ENCODE measurements at regions not wholly inside any gene's neighbourhood (a gene's known extent, or its start where the extent isn't known, plus 50 kb on each side); places are given as distances from the start of the nearest gene placed in this dataset.

- H3K4me3 ChIP-seq (ENCODE audit: low read depth, low read length): no peak overlapping the region
- no peak overlapping the region for H3K14ac ChIP-seq (ENCODE audit: low read length)
- no peak overlapping the region for H3K4me2 ChIP-seq (ENCODE audit: low read length)
- H3K36me3 ChIP-seq (ENCODE audit: control insufficient read depth in 1 of 2, insufficient read depth in 2 of 2, low read length in 2 of 2): no peaks in the 10 kb centered on the region
- H3K27ac ChIP-seq (ENCODE audit: low read depth, low read length): no peak overlapping the region
- H3K18ac ChIP-seq (ENCODE audit: low read length): no peak overlapping the region
- H4K91ac ChIP-seq (ENCODE audit: low read depth, low read length): no peak overlapping the region
- no peak overlapping the region for H3K23ac ChIP-seq (ENCODE audit: low read length)
- no peak overlapping the region for H2BK120ac ChIP-seq (ENCODE audit: insufficient read depth, low read length, poor library complexity)
- H3K79me1 ChIP-seq (ENCODE audit: low read length): no peaks in the 10 kb centered on the region
- no peaks in the 10 kb centered on the region for H3K4me1 ChIP-seq (ENCODE audit: control insufficient read depth in 1 of 2, insufficient read depth in 2 of 2, low read length in 2 of 2)
- H2AFZ ChIP-seq (ENCODE audit: insufficient read depth, low read length, poor library complexity): no peak overlapping the region
- no peak overlapping the region for H2BK12ac ChIP-seq (ENCODE audit: low read length)
- H2AK5ac ChIP-seq (ENCODE audit: low read length): no peak overlapping the region
- no CpG with 5 or more reads among the region's 3 CpGs for WGBS (ENCODE audit: extremely low coverage, insufficient coverage, insufficient read length)
- H3K27me3 ChIP-seq (ENCODE audit: insufficient read depth, low read length): no peaks in the 10 kb centered on the region
- no peak overlapping the region for H3K9ac ChIP-seq (ENCODE audit: low read length)
- H3K9me3 ChIP-seq (ENCODE audit: insufficient read depth, low read depth, low read length): peaks cover 2% of the 10 kb centered on the region
- no peak overlapping the region for H4K12ac ChIP-seq (ENCODE audit: low read depth, low read length)
- H2BK5ac ChIP-seq (ENCODE audit: low read depth, low read length, poor library complexity): no peak overlapping the region
- H3K79me2 ChIP-seq (ENCODE audit: control insufficient read depth, insufficient read depth, low read length, poor library complexity): no peaks in the 10 kb centered on the region
- H3K4ac ChIP-seq (ENCODE audit: low read depth, low read length): no peak overlapping the region
- no peak overlapping the region for H4K8ac ChIP-seq (ENCODE audit: low read depth, low read length)
- DNase-seq: no peak
Observed at GRCh38 chr1:220952961-220953643, 73.9 kb downstream of the HLX start.

GRCh38 chr1:220954321-220955075 is 75.3 kb downstream of the HLX start:
- H3K9me3 ChIP-seq (ENCODE audit: insufficient read depth, low read depth, low read length): peaks cover 2% of the 10 kb centered on the region
- H3K14ac ChIP-seq (ENCODE audit: low read length): no peak overlapping the region
- H3K4ac ChIP-seq (ENCODE audit: low read depth, low read length): no peak overlapping the region
- no peak overlapping the region for H2BK12ac ChIP-seq (ENCODE audit: low read length)
- no peak overlapping the region for H3K23ac ChIP-seq (ENCODE audit: low read length)
- no peak overlapping the region for H4K8ac ChIP-seq (ENCODE audit: low read depth, low read length)
- H2BK120ac ChIP-seq (ENCODE audit: insufficient read depth, low read length, poor library complexity): no peak overlapping the region
- no peak overlapping the region for H3K9ac ChIP-seq (ENCODE audit: low read length)
- DNase-seq: no peak
- H3K79me1 ChIP-seq (ENCODE audit: low read length): no peaks in the 10 kb centered on the region
- H3K4me1 ChIP-seq (ENCODE audit: control insufficient read depth in 1 of 2, insufficient read depth in 2 of 2, low read length in 2 of 2): no peaks in the 10 kb centered on the region
- H3K27me3 ChIP-seq (ENCODE audit: insufficient read depth, low read length): no peaks in the 10 kb centered on the region
- H3K4me3 ChIP-seq (ENCODE audit: low read depth, low read length): no peak overlapping the region
- WGBS (ENCODE audit: extremely low coverage, insufficient coverage, insufficient read length): no CpG with 5 or more reads among the region's 5 CpGs
- no peak overlapping the region for H3K18ac ChIP-seq (ENCODE audit: low read length)
- H3K4me2 ChIP-seq (ENCODE audit: low read length): no peak overlapping the region
- H3K27ac ChIP-seq (ENCODE audit: low read depth, low read length): no peak overlapping the region
- no peaks in the 10 kb centered on the region for H3K79me2 ChIP-seq (ENCODE audit: control insufficient read depth, insufficient read depth, low read length, poor library complexity)
- H2AK5ac ChIP-seq (ENCODE audit: low read length): no peak overlapping the region
- H2AFZ ChIP-seq (ENCODE audit: insufficient read depth, low read length, poor library complexity): no peak overlapping the region
- H3K36me3 ChIP-seq (ENCODE audit: control insufficient read depth in 1 of 2, insufficient read depth in 2 of 2, low read length in 2 of 2): no peaks in the 10 kb centered on the region
- H4K91ac ChIP-seq (ENCODE audit: low read depth, low read length): no peak overlapping the region
- no peak overlapping the region for H2BK5ac ChIP-seq (ENCODE audit: low read depth, low read length, poor library complexity)
- no peak overlapping the region for H4K12ac ChIP-seq (ENCODE audit: low read depth, low read length)

- Histone ChIP-seq H3K9me3 (ENCODE audit: insufficient read depth, low read depth, low read length) (peaks cover 2% of the 10 kb centered on the region), H4K12ac (ENCODE audit: low read depth, low read length) (no peak overlapping the region), H3K27ac (ENCODE audit: low read depth, low read length) (no peak overlapping the region), H3K79me2 (ENCODE audit: control insufficient read depth, insufficient read depth, low read length, poor library complexity) (no peaks in the 10 kb centered on the region), H3K4me1 (ENCODE audit: control insufficient read depth in 1 of 2, insufficient read depth in 2 of 2, low read length in 2 of 2) (no peaks in the 10 kb centered on the region), H3K79me1 (ENCODE audit: low read length) (no peaks in the 10 kb centered on the region), H3K23ac (ENCODE audit: low read length) (no peak overlapping the region), H4K8ac (ENCODE audit: low read depth, low read length) (no peak overlapping the region), H3K4me3 (ENCODE audit: low read depth, low read length) (no peak overlapping the region), H3K9ac (ENCODE audit: low read length) (no peak overlapping the region), H4K91ac (ENCODE audit: low read depth, low read length) (no peak overlapping the region), H2BK5ac (ENCODE audit: low read depth, low read length, poor library complexity) (no peak overlapping the region), H2BK120ac (ENCODE audit: insufficient read depth, low read length, poor library complexity) (no peak overlapping the region), H3K4me2 (ENCODE audit: low read length) (no peak overlapping the region), H3K4ac (ENCODE audit: low read depth, low read length) (no peak overlapping the region), H3K27me3 (ENCODE audit: insufficient read depth, low read length) (no peaks in the 10 kb centered on the region), H2AK5ac (ENCODE audit: low read length) (no peak overlapping the region), H3K14ac (ENCODE audit: low read length) (no peak overlapping the region), H2AFZ (ENCODE audit: insufficient read depth, low read length, poor library complexity) (no peak overlapping the region), H3K18ac (ENCODE audit: low read length) (no peak overlapping the region), H3K36me3 (ENCODE audit: control insufficient read depth in 1 of 2, insufficient read depth in 2 of 2, low read length in 2 of 2) (no peaks in the 10 kb centered on the region), H2BK12ac (ENCODE audit: low read length) (no peak overlapping the region)
- DNase-seq: no peak
- 100% methylated on average over 2 of the region's 4 CpGs for WGBS (ENCODE audit: extremely low coverage, insufficient coverage, insufficient read length)
Observed at GRCh38 chr1:220955116-220955515, 75.9 kb downstream of the HLX start.

DNA sequence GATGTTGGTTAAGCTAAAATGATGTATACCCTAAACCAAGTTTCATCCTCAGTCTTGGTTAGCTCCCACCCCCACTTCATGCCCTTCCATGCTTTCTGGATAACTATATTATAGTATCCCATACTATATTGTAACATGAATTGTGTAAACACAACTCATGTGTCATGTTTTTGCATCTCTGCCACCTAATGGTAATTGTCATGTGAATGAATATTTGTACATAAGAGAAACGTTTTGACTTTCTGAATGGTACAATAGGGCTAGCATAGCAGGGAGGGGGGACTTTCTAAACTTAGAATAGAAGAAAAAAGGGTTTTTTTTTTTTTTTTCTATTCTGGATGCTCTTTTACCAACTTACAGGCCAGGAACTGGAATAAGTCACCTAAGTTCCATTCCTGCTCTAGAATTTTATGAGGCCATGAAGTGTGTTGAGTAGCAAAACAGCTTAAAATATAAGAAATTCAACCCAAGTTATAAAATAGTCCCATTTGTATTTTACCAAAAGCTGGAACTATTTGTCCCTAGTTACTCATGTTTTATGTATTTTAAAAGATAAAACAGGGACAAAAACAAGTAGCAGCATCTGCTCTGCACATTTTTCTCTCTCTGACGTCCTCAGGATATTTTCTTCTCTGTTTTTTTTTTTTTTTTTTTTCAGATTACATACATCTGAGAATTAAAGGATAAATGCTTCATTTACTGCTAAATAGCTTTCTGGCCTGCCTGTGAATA is 77.4 kb downstream of the HLX start:
- H3K14ac ChIP-seq (ENCODE audit: low read length): no peak overlapping the region
- no peak overlapping the region for H4K8ac ChIP-seq (ENCODE audit: low read depth, low read length)
- no peak overlapping the region for H3K27ac ChIP-seq (ENCODE audit: low read depth, low read length)
- H3K79me1 ChIP-seq (ENCODE audit: low read length): no peaks in the 10 kb centered on the region
- no peaks in the 10 kb centered on the region for H3K9me3 ChIP-seq (ENCODE audit: insufficient read depth, low read depth, low read length)
- no peaks in the 10 kb centered on the region for H3K79me2 ChIP-seq (ENCODE audit: control insufficient read depth, insufficient read depth, low read length, poor library complexity)
- no peak overlapping the region for H3K9ac ChIP-seq (ENCODE audit: low read length)
- no peaks in the 10 kb centered on the region for H3K4me1 ChIP-seq (ENCODE audit: control insufficient read depth in 1 of 2, insufficient read depth in 2 of 2, low read length in 2 of 2)
- no peak for DNase-seq
- no peak overlapping the region for H2AK5ac ChIP-seq (ENCODE audit: low read length)
- no peaks in the 10 kb centered on the region for H3K27me3 ChIP-seq (ENCODE audit: insufficient read depth, low read length)
- no peak overlapping the region for H4K91ac ChIP-seq (ENCODE audit: low read depth, low read length)
- H3K23ac ChIP-seq (ENCODE audit: low read length): no peak overlapping the region
- H3K4me3 ChIP-seq (ENCODE audit: low read depth, low read length): no peak overlapping the region
- no peak overlapping the region for H4K12ac ChIP-seq (ENCODE audit: low read depth, low read length)
- H3K36me3 ChIP-seq (ENCODE audit: control insufficient read depth in 1 of 2, insufficient read depth in 2 of 2, low read length in 2 of 2): no peaks in the 10 kb centered on the region
- no CpG with 5 or more reads among the region's 2 CpGs for WGBS (ENCODE audit: extremely low coverage, insufficient coverage, insufficient read length)
- H2BK5ac ChIP-seq (ENCODE audit: low read depth, low read length, poor library complexity): no peak overlapping the region
- no peak overlapping the region for H2BK12ac ChIP-seq (ENCODE audit: low read length)
- H3K4ac ChIP-seq (ENCODE audit: low read depth, low read length): no peak overlapping the region
- H2AFZ ChIP-seq (ENCODE audit: insufficient read depth, low read length, poor library complexity): no peak overlapping the region
- no peak overlapping the region for H3K18ac ChIP-seq (ENCODE audit: low read length)
- H2BK120ac ChIP-seq (ENCODE audit: insufficient read depth, low read length, poor library complexity): no peak overlapping the region
- no peak overlapping the region for H3K4me2 ChIP-seq (ENCODE audit: low read length)

Measured in trophoblast cell (in vitro differentiated cells and primary cell).